Hematopoietic multipotent progenitor cell treated with erythropoietin and hydrocortisone succinate and interleukin-3 and kit ligand, for 4 days (in vitro differentiated cells): ENCODE measurements at regions not wholly inside any gene's neighbourhood (a gene's known extent, or its start where the extent isn't known, plus 50 kb on each side); places are given as distances from the start of the nearest gene placed in this dataset.

Experiments
- DNase-seq: peaks from one replicate; pipeline ENCODE4 v3.0.0-alpha.2; 2015

- DNase-seq, result no peak
Observed at GRCh38 chr3:87175732-87176131, 51.4 kb upstream of the CHMP2B start.

- DNase-seq, result peak; percentile 70
Observed at GRCh38 chr3:87173776-87174175, 53.3 kb upstream of the CHMP2B start.

- DNase-seq, result no peak
Observed at GRCh38 chr3:87173071-87173470, 54.0 kb upstream of the CHMP2B start.

GRCh38 chr3:87167628-87168456 is 59.3 kb upstream of the CHMP2B start:
- DNase-seq, result peak; percentile 80

GRCh38 chr3:87164245-87164644 is 62.9 kb upstream of the CHMP2B start:
- DNase-seq, result no peak

- no peak for DNase-seq
Observed at GRCh38 chr3:87161851-87162250, 65.3 kb upstream of the CHMP2B start.

- no peak for DNase-seq
Observed at GRCh38 chr3:87161417-87161816, 65.7 kb upstream of the CHMP2B start.

- DNase-seq, result no peak
Observed at GRCh38 chr3:87161013-87161412, 66.1 kb upstream of the CHMP2B start.

- DNase-seq, result no peak
Observed at GRCh38 chr3:87158823-87159222, 68.3 kb upstream of the CHMP2B start.

GRCh38 chr3:87148020-87148419 is 79.1 kb upstream of the CHMP2B start:
- DNase-seq, result no peak

GRCh38 chr3:87147562-87147961 is 79.5 kb upstream of the CHMP2B start:
- no peak for DNase-seq

GRCh38 chr3:87145553-87145952 is 81.6 kb upstream of the CHMP2B start:
- peak; percentile 62 for DNase-seq

- DNase-seq, result peak; percentile 15
Observed at GRCh38 chr3:87136066-87136596, 91.0 kb upstream of the CHMP2B start.

- DNase-seq, result no peak
Observed at GRCh38 chr3:87135412-87135811, 91.7 kb upstream of the CHMP2B start.

GRCh38 chr3:87132801-87133200 is 94.3 kb upstream of the CHMP2B start:
- no peak for DNase-seq

- DNase-seq, result no peak
Observed at GRCh38 chr3:87128006-87128405, 99.1 kb upstream of the CHMP2B start.

GRCh38 chr3:87127281-87127680 is 99.8 kb upstream of the CHMP2B start:
- DNase-seq, result peak; percentile 47

GRCh38 chr3:87126321-87126720 is 100.8 kb upstream of the CHMP2B start:
- no peak for DNase-seq

- no peak for DNase-seq
Observed at GRCh38 chr3:87125116-87125515, 102.0 kb upstream of the CHMP2B start.

- DNase-seq, result no peak
Observed at GRCh38 chr3:87122766-87123165, 104.3 kb upstream of the CHMP2B start.

- no peak for DNase-seq
Observed at GRCh38 chr3:87121856-87122255, 105.3 kb upstream of the CHMP2B start.

- DNase-seq, result no peak
Observed at GRCh38 chr3:87120881-87121280, 106.2 kb upstream of the CHMP2B start.

- no peak for DNase-seq
Observed at GRCh38 chr3:87120236-87120635, 106.9 kb upstream of the CHMP2B start.

GRCh38 chr3:87109465-87109864 is 117.6 kb upstream of the CHMP2B start:
- DNase-seq, result no peak
